HUDEP-2 (cell line): ENCODE measurements at regions not wholly inside any gene's neighbourhood (a gene's known extent, or its start where the extent isn't known, plus 50 kb on each side); places are given as distances from the start of the nearest gene placed in this dataset.
A peak's percentile ranks its signal among the peaks of the same experiment; 100 is the strongest.
"Not testable (repeated sequence)": the region's sequence is repeated elsewhere in the genome, so short reads cannot be mapped to it uniquely, and the experiment has no call there.

Experiments
- DNase-seq, 76 experiments: peaks; one replicate each; lab custom pipeline; 2025; ENCODE audit not compliant: unreplicated experiment in 76 of 76; lab: John Stamatoyannopoulos, UW

- DNase-seq, result no peak
Observed at GRCh38 chrX:66914080-66914479, 275.2 kb upstream of the EDA2R start.

- DNase-seq, result no peak
Observed at GRCh38 chrX:66912417-66912816, 273.5 kb upstream of the EDA2R start.

- no peak for DNase-seq
Observed at GRCh38 chrX:66902081-66902480, 263.2 kb upstream of the EDA2R start.

- DNase-seq, result no peak
Observed at GRCh38 chrX:66900886-66901285, 262.0 kb upstream of the EDA2R start.

- no peak for DNase-seq
Observed at GRCh38 chrX:66892004-66892403, 253.1 kb upstream of the EDA2R start.

- DNase-seq, result no peak
Observed at GRCh38 chrX:66889418-66889817, 250.5 kb upstream of the EDA2R start.

- no peak for DNase-seq
Observed at GRCh38 chrX:66882101-66882500, 243.2 kb upstream of the EDA2R start.

- DNase-seq, result no peak
Observed at GRCh38 chrX:66876776-66877175, 237.9 kb upstream of the EDA2R start.

GRCh38 chrX:66872771-66873170, 233.9 kb upstream of the EDA2R start:
- DNase-seq, result no peak

GRCh38 chrX:66863721-66864120, 224.8 kb upstream of the EDA2R start:
- no peak for DNase-seq

- no peak for DNase-seq
Observed at GRCh38 chrX:66833426-66833825, 194.5 kb upstream of the EDA2R start.

- DNase-seq, result no peak
Observed at GRCh38 chrX:66815227-66815626, 176.3 kb upstream of the EDA2R start.

- not testable (repeated sequence) for DNase-seq
Observed at GRCh38 chrX:66794514-66794913, 155.6 kb upstream of the EDA2R start.

GRCh38 chrX:66766318-66766717, 127.4 kb upstream of the EDA2R start:
- no peak for DNase-seq

GRCh38 chrX:66760651-66761050, 121.8 kb upstream of the EDA2R start:
- no peak for DNase-seq

GRCh38 chrX:66756717-66757116, 117.8 kb upstream of the EDA2R start:
- DNase-seq, result no peak

GRCh38 chrX:66751136-66751782, 112.4 kb upstream of the EDA2R start:
- peak in 5 of 76 experiments; percentile 0 to 5 (median 1) for DNase-seq

GRCh38 chrX:66744519-66744918, 105.6 kb upstream of the EDA2R start:
- DNase-seq, result not testable (repeated sequence)

GRCh38 chrX:66731398-66731797, 92.5 kb upstream of the EDA2R start:
- peak in 10 of 76 experiments; percentile 0 to 15 (median 2) for DNase-seq

GRCh38 chrX:66728818-66729271, 90.0 kb upstream of the EDA2R start:
- peak in 45 of 76 experiments; percentile 0 to 42 (median 3) for DNase-seq

GRCh38 chrX:66717926-66718325, 79.0 kb upstream of the EDA2R start:
- DNase-seq, result no peak

- no peak for DNase-seq
Observed at GRCh38 chrX:66698273-66699204, 59.7 kb upstream of the EDA2R start.
